ENCODE measurements at regions not wholly inside any gene's neighbourhood (a gene's known extent, or its start where the extent isn't known, plus 50 kb on each side); places are given as distances from the start of the nearest gene placed in this dataset.

GRCh38 chr5:23042226-23042625 is 189.1 kb upstream of the CDH12 start:
- no peak for TF ChIP-seq POLR2A (IDR thresholded peaks at IDR 0.05)
- TF ChIP-seq, protein P1, sequence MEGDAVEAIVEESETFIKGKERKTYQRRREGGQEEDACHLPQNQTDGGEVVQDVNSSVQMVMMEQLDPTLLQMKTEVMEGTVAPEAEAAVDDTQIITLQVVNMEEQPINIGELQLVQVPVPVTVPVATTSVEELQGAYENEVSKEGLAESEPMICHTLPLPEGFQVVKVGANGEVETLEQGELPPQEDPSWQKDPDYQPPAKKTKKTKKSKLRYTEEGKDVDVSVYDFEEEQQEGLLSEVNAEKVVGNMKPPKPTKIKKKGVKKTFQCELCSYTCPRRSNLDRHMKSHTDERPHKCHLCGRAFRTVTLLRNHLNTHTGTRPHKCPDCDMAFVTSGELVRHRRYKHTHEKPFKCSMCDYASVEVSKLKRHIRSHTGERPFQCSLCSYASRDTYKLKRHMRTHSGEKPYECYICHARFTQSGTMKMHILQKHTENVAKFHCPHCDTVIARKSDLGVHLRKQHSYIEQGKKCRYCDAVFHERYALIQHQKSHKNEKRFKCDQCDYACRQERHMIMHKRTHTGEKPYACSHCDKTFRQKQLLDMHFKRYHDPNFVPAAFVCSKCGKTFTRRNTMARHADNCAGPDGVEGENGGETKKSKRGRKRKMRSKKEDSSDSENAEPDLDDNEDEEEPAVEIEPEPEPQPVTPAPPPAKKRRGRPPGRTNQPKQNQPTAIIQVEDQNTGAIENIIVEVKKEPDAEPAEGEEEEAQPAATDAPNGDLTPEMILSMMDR (IDR thresholded peaks at IDR 0.05): no peak
- H3K36me3 ChIP-seq: no peaks in the 10 kb centered on the region
- H3K27me3 ChIP-seq: no peaks in the 10 kb centered on the region
- DNase-seq: no peak
- H3K9me3 ChIP-seq: no peaks in the 10 kb centered on the region
- no peaks in the 10 kb centered on the region for H3K4me1 ChIP-seq
- H3K27ac ChIP-seq: no peak overlapping the region
- no peak overlapping the region for H3K4me3 ChIP-seq

DNA sequence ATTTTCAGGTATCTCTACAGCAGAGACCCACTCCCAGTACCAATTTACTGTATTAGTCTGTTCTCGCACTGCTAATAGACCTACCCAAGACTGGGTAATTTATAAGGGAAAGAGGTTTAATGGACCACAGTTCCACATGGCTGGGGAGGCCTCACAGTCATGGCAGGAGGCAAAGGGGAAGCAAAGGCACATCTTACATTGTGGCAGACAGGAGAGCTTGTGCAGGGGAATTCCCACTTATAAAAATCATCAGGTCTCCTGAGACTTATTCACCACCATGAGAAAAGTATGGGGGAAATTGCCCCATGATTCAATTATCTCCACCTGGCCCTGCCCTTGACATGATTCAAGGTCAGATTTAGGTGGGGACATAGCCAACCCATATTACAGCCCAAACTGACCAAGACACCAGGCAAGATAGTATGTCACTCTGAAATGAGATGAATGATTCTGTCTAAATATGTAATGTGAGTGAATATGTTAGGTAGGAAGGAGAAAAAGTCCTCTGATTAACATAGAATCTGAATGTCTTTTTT is 182.5 kb upstream of the CDH12 start:
- Histone ChIP-seq H3K27me3 (no peaks in the 10 kb centered on the region), H3K27ac (no peak overlapping the region), H3K9me3 (no peaks in the 10 kb centered on the region), H3K4me1 (no peaks in the 10 kb centered on the region), H3K36me3 (no peaks in the 10 kb centered on the region), H3K4me3 (no peak overlapping the region)
- DNase-seq: no peak
- TF ChIP-seq, protein P1 (IDR thresholded peaks at IDR 0.05): no peak
- TF ChIP-seq POLR2A (IDR thresholded peaks at IDR 0.05): no peak

GRCh38 chr5:23033864-23034263 is 180.7 kb upstream of the CDH12 start:
- H3K36me3 ChIP-seq: no peaks in the 10 kb centered on the region
- H3K4me3 ChIP-seq: no peak overlapping the region
- no peak for DNase-seq
- no peak overlapping the region for H3K27ac ChIP-seq
- no peaks in the 10 kb centered on the region for H3K27me3 ChIP-seq
- no peaks in the 10 kb centered on the region for H3K9me3 ChIP-seq
- H3K4me1 ChIP-seq: no peaks in the 10 kb centered on the region
- TF ChIP-seq, protein P1 (IDR thresholded peaks at IDR 0.05): no peak
- TF ChIP-seq POLR2A (IDR thresholded peaks at IDR 0.05): no peak

- no peaks in the 10 kb centered on the region for H3K27me3 ChIP-seq
- H3K27ac ChIP-seq: no peak overlapping the region
- H3K4me3 ChIP-seq: no peak overlapping the region
- TF ChIP-seq, protein P1 (IDR thresholded peaks at IDR 0.05): no peak
- no peak for DNase-seq
- no peaks in the 10 kb centered on the region for H3K36me3 ChIP-seq
- no peaks in the 10 kb centered on the region for H3K4me1 ChIP-seq
- no peaks in the 10 kb centered on the region for H3K9me3 ChIP-seq
These were observed 176.1 kb upstream of the CDH12 start for GRCh38 chr5:23029290-23029689.

GRCh38 chr5:23028445-23029021 is 175.4 kb upstream of the CDH12 start:
- no peak for DNase-seq
- no peak for TF ChIP-seq POLR2A (IDR thresholded peaks at IDR 0.05)
- TF ChIP-seq, protein P1 (IDR thresholded peaks at IDR 0.05): no peak
- no peak overlapping the region for H3K4me3 ChIP-seq

DNA sequence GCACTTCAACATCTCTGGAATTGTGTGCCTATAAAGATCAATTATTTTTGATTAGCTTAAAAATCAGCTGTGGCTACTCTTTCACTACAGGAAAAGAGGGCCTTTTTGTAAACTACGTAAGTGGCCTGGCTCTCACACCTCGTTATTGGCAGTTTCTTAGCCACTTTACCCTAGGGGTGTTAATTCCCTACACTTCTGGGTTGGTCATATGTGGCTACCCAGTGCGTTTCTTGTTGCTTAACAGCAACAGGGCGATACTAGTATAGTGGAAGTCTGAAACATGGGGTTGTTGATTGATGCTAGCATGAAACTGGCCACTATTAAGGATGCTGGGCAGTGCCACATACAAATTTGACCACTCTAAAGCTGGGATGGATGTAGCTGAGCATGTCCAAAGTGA is 174.7 kb upstream of the CDH12 start:
- no peaks in the 10 kb centered on the region for H3K9me3 ChIP-seq
- no peak for TF ChIP-seq POLR2A (IDR thresholded peaks at IDR 0.05)
- TF ChIP-seq, protein P1 (IDR thresholded peaks at IDR 0.05): no peak
- H3K4me1 ChIP-seq: no peaks in the 10 kb centered on the region
- no peak for DNase-seq
- no peak overlapping the region for H3K27ac ChIP-seq
- H3K36me3 ChIP-seq: no peaks in the 10 kb centered on the region
- H3K4me3 ChIP-seq: no peak overlapping the region
- no peaks in the 10 kb centered on the region for H3K27me3 ChIP-seq

More at GRCh38 chr5:23028445-23029021, 175.4 kb upstream of the CDH12 start:
- Histone ChIP-seq H3K36me3 (no peaks in the 10 kb centered on the region), H3K4me1 (no peaks in the 10 kb centered on the region), H3K27me3 (no peaks in the 10 kb centered on the region), H3K27ac (no peak overlapping the region), H3K9me3 (no peaks in the 10 kb centered on the region)
